WTC11 (cell line): ENCODE measurements at regions not wholly inside any gene's neighbourhood (a gene's known extent, or its start where the extent isn't known, plus 50 kb on each side); places are given as distances from the start of the nearest gene placed in this dataset.

Experiments
- ATAC-seq: fragments of 200-7000 bp; cut with Tn5 transposase; 2 replicates; pipeline ENCODE4 v1.10.0; 2021; ENCODE audit warnings: mild to moderate bottlenecking, moderate library complexity
- CTCF ChIA-PET: fragments of 300-600 bp; sonication (Branson Sonifier 250); formaldehyde crosslinking; loops from one replicate; lab custom pipeline; 2021; ENCODE audit warnings: antibody characterized with exemption; lab: Charles Lee
- POLR2A ChIA-PET: fragments of 350-600 bp; sonication (Branson Sonifier 250); formaldehyde crosslinking; loops from one replicate; lab custom pipeline; 2021; ENCODE audit warnings: antibody characterized with exemption; lab: Charles Lee
- DNase-seq: peaks from one replicate; pipeline ENCODE4 v3.0.0; 2021; ENCODE audit warnings: low spot score
- H3K27ac Mint-ChIP-seq: 2 replicates; pipeline ENCODE4 v1.8.0; 2021; ENCODE audit warnings: mixed read lengths
- H3K27me3 Mint-ChIP-seq: 2 replicates; pipeline ENCODE4 v1.8.0; 2021; ENCODE audit warnings: low read depth, mild to moderate bottlenecking, moderate library complexity, mixed read lengths
- H3K36me3 Mint-ChIP-seq: 2 replicates; pipeline ENCODE4 v1.8.0; 2021; ENCODE audit warnings: mixed read lengths
- H3K4me1 Mint-ChIP-seq: 2 replicates; pipeline ENCODE4 v1.8.0; 2022; ENCODE audit warnings: mixed read lengths
- H3K4me3 Mint-ChIP-seq: 2 replicates; pipeline ENCODE4 v1.8.0; 2021; ENCODE audit warnings: mild to moderate bottlenecking, moderate library complexity, mixed read lengths
- H3K9me3 Mint-ChIP-seq: 2 replicates; pipeline ENCODE4 v1.8.0; 2021; ENCODE audit warnings: mixed read lengths
- ARID4B ChIP-seq: sonication (generic); formaldehyde crosslinking; IDR thresholded peaks from 2 replicates; pipeline ENCODE4 v1.8.0; 2023; ENCODE audit warnings: missing genetic modification reagents, mild to moderate bottlenecking, borderline replicate concordance
- CBFB ChIP-seq: sonication (generic); formaldehyde crosslinking; IDR thresholded peaks from 2 replicates; pipeline ENCODE4 v1.8.1; 2022; ENCODE audit warnings: mild to moderate bottlenecking, low read depth, missing genetic modification reagents
- GRHL2 ChIP-seq: fragments of 250-450 bp; sonication (Bioruptor Pico); IDR thresholded peaks from 2 replicates; pipeline ENCODE4 v1.8.0; 2022; ENCODE audit warnings: mild to moderate bottlenecking, moderate library complexity; ENCODE audit not compliant: insufficient replicate concordance, severe bottlenecking
- MXD4 ChIP-seq: fragments of 250-450 bp; sonication (Bioruptor Pico); IDR thresholded peaks from 2 replicates; pipeline ENCODE4 v1.8.0; 2021; ENCODE audit warnings: mild to moderate bottlenecking, moderate library complexity, borderline replicate concordance
- NFYB ChIP-seq: sonication (generic); formaldehyde crosslinking; conservative IDR thresholded peaks from 2 replicates; pipeline ENCODE4 v1.8.0; 2022; ENCODE audit warnings: low read depth, missing genetic modification reagents
- RELA ChIP-seq: sonication (generic); formaldehyde crosslinking; IDR thresholded peaks from 2 replicates; pipeline ENCODE4 v1.8.1; 2022; ENCODE audit warnings: missing genetic modification reagents, mild to moderate bottlenecking, borderline replicate concordance
- USF1 ChIP-seq: sonication (generic); formaldehyde crosslinking; IDR thresholded peaks from 2 replicates; pipeline ENCODE4 v1.8.0; 2022; ENCODE audit warnings: mild to moderate bottlenecking, missing genetic modification reagents
- ZBTB21 ChIP-seq: sonication (generic); formaldehyde crosslinking; IDR thresholded peaks from 2 replicates; pipeline ENCODE4 v1.8.1; 2023; ENCODE audit warnings: mild to moderate bottlenecking, missing genetic modification reagents, borderline replicate concordance
- ZNF121 ChIP-seq: sonication (generic); formaldehyde crosslinking; IDR thresholded peaks from 2 replicates; pipeline ENCODE4 v1.8.0; 2023; ENCODE audit warnings: missing genetic modification reagents
- ZNF423 ChIP-seq: fragments of 250-450 bp; sonication (Bioruptor Pico); IDR thresholded peaks from 2 replicates; pipeline ENCODE4 v2.1.2; 2022; ENCODE audit warnings: mild to moderate bottlenecking, moderate library complexity
- ZNF532 ChIP-seq: fragments of 250-450 bp; sonication (Bioruptor Pico); IDR thresholded peaks from 2 replicates; pipeline ENCODE4 v1.9.0; 2021; ENCODE audit warnings: mild to moderate bottlenecking, borderline replicate concordance
- TF ChIP-seq, protein P1 (sequence below): sonication (generic); formaldehyde crosslinking; IDR thresholded peaks from 2 replicates; pipeline ENCODE4 v1.8.1; 2023; ENCODE audit warnings: mild to moderate bottlenecking, missing genetic modification reagents, moderate library complexity
- TF ChIP-seq, protein P2 (sequence below): fragments of 250-450 bp; sonication (Bioruptor Pico); conservative IDR thresholded peaks from 2 replicates; pipeline ENCODE4 v1.9.0; 2021; ENCODE audit warnings: mild to moderate bottlenecking
- TF ChIP-seq, protein P3 (sequence below): fragments of 250-450 bp; sonication (Bioruptor Pico); IDR thresholded peaks from 2 replicates; pipeline ENCODE4 v1.9.0; 2021; ENCODE audit warnings: mild to moderate bottlenecking
- TF ChIP-seq, protein P4 (sequence below): sonication (generic); formaldehyde crosslinking; IDR thresholded peaks from 2 replicates; pipeline ENCODE4 v1.8.0; 2022; ENCODE audit warnings: missing genetic modification reagents

GRCh38 chr11:70699294-70700221, 301.2 kb downstream of the CTTN start:
- H3K4me3 Mint-ChIP-seq, result no peak overlapping the region
- CTCF ChIA-PET, result interaction anchor here (0.8 to 2.1 kb wide), 5 partner anchors 12 to 196 kb away, joined by 3 to 7 read pairs (median 4); no protein-coding TSS in a partner anchor
- H3K36me3 Mint-ChIP-seq, result peaks cover 3% of the 10 kb centered on the region
- no peaks in the 10 kb centered on the region for H3K27me3 Mint-ChIP-seq
- H3K4me1 Mint-ChIP-seq, result peaks cover 42% of the 10 kb centered on the region
- H3K9me3 Mint-ChIP-seq, result peaks cover 3% of the 10 kb centered on the region; the same call in 1 of the 2 replicates
- DNase-seq, result peak; percentile 59
- TF ChIP-seq USF1 (peak; percentile 97), ZNF532 (CRISPR knock-in tag) (no peak), NFYB (CRISPR knock-in tag) (peak; percentile 65), GRHL2 (CRISPR knock-in tag) (no peak)
- TF ChIP-seq, protein P1, sequence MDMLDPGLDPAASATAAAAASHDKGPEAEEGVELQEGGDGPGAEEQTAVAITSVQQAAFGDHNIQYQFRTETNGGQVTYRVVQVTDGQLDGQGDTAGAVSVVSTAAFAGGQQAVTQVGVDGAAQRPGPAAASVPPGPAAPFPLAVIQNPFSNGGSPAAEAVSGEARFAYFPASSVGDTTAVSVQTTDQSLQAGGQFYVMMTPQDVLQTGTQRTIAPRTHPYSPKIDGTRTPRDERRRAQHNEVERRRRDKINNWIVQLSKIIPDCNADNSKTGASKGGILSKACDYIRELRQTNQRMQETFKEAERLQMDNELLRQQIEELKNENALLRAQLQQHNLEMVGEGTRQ (CRISPR knock-in tag), result peak; percentile 96
- TF ChIP-seq, all 79 proteins: peak for 3
- ATAC-seq, result peak; percentile 93
- POLR2A ChIA-PET, result interaction anchor here (0.6 to 1.5 kb wide), 4 partner anchors 14 to 613 kb away, joined by 3 read pairs; no protein-coding TSS in a partner anchor
- no peak overlapping the region for H3K27ac Mint-ChIP-seq

- Mint-ChIP-seq H3K27ac (no peak overlapping the region), H3K27me3 (no peaks in the 10 kb centered on the region), H3K36me3 (peaks cover 6% of the 10 kb centered on the region), H3K9me3 (peaks cover 11% of the 10 kb centered on the region), H3K4me1 (peaks cover 42% of the 10 kb centered on the region), H3K4me3 (no peak overlapping the region)
- ATAC-seq (no peak), DNase-seq (no peak)
- CTCF ChIA-PET, result interaction anchor here (1.9 to 2.1 kb wide), 2 partner anchors 132 to 197 kb away, joined by 6 to 7 read pairs; no protein-coding TSS in a partner anchor
- POLR2A ChIA-PET, result interaction anchor here (0.7 kb wide), 1 partner anchor 125 kb away, joined by 3 read pairs; no protein-coding TSS in a partner anchor
- TF ChIP-seq, protein P2, sequence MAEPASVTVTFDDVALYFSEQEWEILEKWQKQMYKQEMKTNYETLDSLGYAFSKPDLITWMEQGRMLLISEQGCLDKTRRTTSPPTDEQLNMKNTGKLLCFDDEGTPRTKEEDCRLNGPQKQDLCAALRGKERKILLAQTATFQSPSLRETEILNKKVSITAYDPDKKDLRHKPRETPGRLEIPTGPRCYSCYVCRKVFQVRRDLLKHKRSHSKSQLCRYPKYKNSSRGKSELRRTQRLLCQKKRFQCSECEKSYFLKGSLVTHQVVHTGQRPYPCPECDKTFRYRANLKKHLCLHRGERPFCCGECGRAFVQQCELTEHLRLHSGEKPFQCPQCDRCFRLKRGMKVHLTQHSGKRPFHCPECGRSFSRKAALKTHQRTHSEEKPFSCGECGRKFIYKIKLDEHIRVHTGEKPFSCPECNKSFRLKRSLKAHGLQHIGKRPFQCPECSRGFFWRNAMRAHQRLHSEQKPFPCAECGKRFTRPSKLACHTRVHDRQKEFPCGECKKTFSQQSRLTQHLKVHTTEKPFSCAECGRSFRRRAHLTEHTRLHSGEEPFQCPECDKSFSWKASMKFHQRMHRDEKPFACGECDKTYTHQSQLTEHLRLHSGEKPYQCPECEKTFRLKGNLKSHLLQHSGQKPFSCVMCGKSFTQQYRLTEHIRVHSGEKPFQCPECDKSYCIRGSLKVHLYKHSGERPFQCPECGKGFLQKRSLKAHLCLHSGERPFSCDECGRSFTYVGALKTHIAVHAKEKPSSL (CRISPR knock-in tag), result no peak
- no peak for TF ChIP-seq MXD4 (CRISPR knock-in tag)
- TF ChIP-seq CBFB (CRISPR knock-in tag), result no peak
- TF ChIP-seq, protein P3, sequence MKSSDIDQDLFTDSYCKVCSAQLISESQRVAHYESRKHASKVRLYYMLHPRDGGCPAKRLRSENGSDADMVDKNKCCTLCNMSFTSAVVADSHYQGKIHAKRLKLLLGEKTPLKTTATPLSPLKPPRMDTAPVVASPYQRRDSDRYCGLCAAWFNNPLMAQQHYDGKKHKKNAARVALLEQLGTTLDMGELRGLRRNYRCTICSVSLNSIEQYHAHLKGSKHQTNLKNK (CRISPR knock-in tag), result no peak
- TF ChIP-seq, protein P4, sequence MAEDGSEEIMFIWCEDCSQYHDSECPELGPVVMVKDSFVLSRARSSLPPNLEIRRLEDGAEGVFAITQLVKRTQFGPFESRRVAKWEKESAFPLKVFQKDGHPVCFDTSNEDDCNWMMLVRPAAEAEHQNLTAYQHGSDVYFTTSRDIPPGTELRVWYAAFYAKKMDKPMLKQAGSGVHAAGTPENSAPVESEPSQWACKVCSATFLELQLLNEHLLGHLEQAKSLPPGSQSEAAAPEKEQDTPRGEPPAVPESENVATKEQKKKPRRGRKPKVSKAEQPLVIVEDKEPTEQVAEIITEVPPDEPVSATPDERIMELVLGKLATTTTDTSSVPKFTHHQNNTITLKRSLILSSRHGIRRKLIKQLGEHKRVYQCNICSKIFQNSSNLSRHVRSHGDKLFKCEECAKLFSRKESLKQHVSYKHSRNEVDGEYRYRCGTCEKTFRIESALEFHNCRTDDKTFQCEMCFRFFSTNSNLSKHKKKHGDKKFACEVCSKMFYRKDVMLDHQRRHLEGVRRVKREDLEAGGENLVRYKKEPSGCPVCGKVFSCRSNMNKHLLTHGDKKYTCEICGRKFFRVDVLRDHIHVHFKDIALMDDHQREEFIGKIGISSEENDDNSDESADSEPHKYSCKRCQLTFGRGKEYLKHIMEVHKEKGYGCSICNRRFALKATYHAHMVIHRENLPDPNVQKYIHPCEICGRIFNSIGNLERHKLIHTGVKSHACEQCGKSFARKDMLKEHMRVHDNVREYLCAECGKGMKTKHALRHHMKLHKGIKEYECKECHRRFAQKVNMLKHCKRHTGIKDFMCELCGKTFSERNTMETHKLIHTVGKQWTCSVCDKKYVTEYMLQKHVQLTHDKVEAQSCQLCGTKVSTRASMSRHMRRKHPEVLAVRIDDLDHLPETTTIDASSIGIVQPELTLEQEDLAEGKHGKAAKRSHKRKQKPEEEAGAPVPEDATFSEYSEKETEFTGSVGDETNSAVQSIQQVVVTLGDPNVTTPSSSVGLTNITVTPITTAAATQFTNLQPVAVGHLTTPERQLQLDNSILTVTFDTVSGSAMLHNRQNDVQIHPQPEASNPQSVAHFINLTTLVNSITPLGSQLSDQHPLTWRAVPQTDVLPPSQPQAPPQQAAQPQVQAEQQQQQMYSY, result no peak
- TF ChIP-seq ZBTB21 (CRISPR knock-in tag), result no peak
- TF ChIP-seq RELA (CRISPR knock-in tag), result no peak
- TF ChIP-seq ZNF121 (CRISPR knock-in tag), result no peak
- TF ChIP-seq ZNF423 (CRISPR knock-in tag), result no peak
- no peak for TF ChIP-seq ARID4B (CRISPR knock-in tag)
These were observed 302.1 kb downstream of the CTTN start for GRCh38 chr11:70700453-70700852.
